ENCODE measurements at regions not wholly inside any gene's neighbourhood (a gene's known extent, or its start where the extent isn't known, plus 50 kb on each side); places are given as distances from the start of the nearest gene placed in this dataset.

DNA sequence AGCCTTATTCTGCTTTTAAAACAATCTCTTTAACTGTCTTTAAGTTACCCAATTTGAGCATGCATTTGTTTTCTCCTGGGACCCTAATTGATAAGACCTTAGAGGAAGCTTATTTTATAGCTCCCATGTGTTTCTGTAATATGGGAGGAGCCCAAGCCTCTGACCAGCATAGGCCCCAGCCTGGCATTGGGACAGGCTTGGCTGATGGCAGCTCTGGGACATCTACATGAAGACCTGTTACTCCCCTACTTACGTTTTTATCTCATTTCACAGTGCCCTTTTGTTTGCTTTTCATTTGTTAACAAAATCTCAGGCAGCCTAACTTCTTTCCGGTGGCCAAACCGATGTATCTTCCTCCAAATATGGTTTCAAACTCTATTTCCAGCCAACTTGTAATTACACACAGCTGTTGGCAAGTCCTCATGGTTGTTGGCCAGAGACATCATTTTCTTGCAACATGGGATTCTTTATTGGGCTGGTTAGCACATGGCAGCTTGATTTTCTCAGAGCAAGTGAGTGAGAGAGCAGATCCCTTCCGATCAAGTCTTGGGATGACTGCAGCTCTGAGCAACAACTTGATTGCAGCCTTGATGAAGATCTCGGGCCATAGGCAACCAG lies 1117.5 kb downstream of the AACS start:
- WGBS (ENCODE audit: insufficient coverage, low coverage, low lambda C conversion rate, missing lambda C conversion rate), result 81% methylated on average over 5 of the region's 5 CpGs
- Histone ChIP-seq H3K4me3 (no peak overlapping the region), H3K9me3 (no peaks in the 10 kb centered on the region), H3K4me1 (no peaks in the 10 kb centered on the region), H3K27ac (no peak overlapping the region), H3K27me3 (no peaks in the 10 kb centered on the region), H3K36me3 (no peaks in the 10 kb centered on the region)
- intact Hi-C loops (cut with DNase I), result no loop called here
- no peak for TF ChIP-seq POLR2A (IDR thresholded peaks at IDR 0.05)
- TF ChIP-seq, protein P1, sequence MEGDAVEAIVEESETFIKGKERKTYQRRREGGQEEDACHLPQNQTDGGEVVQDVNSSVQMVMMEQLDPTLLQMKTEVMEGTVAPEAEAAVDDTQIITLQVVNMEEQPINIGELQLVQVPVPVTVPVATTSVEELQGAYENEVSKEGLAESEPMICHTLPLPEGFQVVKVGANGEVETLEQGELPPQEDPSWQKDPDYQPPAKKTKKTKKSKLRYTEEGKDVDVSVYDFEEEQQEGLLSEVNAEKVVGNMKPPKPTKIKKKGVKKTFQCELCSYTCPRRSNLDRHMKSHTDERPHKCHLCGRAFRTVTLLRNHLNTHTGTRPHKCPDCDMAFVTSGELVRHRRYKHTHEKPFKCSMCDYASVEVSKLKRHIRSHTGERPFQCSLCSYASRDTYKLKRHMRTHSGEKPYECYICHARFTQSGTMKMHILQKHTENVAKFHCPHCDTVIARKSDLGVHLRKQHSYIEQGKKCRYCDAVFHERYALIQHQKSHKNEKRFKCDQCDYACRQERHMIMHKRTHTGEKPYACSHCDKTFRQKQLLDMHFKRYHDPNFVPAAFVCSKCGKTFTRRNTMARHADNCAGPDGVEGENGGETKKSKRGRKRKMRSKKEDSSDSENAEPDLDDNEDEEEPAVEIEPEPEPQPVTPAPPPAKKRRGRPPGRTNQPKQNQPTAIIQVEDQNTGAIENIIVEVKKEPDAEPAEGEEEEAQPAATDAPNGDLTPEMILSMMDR (IDR thresholded peaks at IDR 0.05), result no peak
- ATAC-seq, result no peak
- no peak for DNase-seq

- Histone ChIP-seq H3K9me3 (no peaks in the 10 kb centered on the region), H3K4me3 (no peak overlapping the region), H3K27me3 (no peaks in the 10 kb centered on the region), H3K4me1 (no peaks in the 10 kb centered on the region), H3K27ac (no peak overlapping the region), H3K36me3 (no peaks in the 10 kb centered on the region)
- TF ChIP-seq, protein P1 (IDR thresholded peaks at IDR 0.05), result no peak
- no peak for DNase-seq
- 50% methylated on average over 1 of the region's 1 CpG for WGBS (ENCODE audit: insufficient coverage, low coverage, low lambda C conversion rate, missing lambda C conversion rate)
- intact Hi-C loops (cut with DNase I), result no loop called here
- ATAC-seq, result no peak
Observed at GRCh38 chr12:126185025-126185424, 1119.8 kb downstream of the AACS start.

DNA sequence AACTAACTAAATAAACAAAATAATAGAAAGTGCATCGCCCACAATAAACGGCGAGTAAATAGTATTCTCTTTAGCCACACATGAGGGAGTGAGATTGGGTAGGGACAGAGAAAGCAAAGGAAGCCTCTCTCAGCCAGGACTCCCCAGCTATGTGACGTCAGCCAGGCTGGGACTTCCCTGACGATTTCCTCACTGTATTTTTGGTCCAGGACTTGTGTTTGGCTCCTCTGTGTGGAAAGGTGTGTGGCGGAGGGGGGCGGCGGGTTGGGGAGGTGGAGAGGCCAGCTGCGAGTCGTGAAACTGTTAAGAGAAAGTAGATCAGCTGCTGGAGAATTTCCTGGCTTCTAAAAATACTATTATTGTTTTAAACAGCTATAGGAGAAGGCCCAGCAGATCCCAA lies 1124.6 kb downstream of the AACS start:
- no peak overlapping the region for H3K27ac ChIP-seq
- ATAC-seq (no peak), DNase-seq (no peak)
- TF ChIP-seq, protein P1 (IDR thresholded peaks at IDR 0.05), result no peak
- no peak for TF ChIP-seq POLR2A (IDR thresholded peaks at IDR 0.05)
- H3K36me3 ChIP-seq, result no peaks in the 10 kb centered on the region
- H3K27me3 ChIP-seq, result peaks cover 0 to 16% of the 10 kb centered on the region in 2 donors
- H3K4me1 ChIP-seq, result no peaks in the 10 kb centered on the region
- no peak overlapping the region for H3K4me3 ChIP-seq
- intact Hi-C loops (cut with DNase I), result no loop called here
- no peaks in the 10 kb centered on the region for H3K9me3 ChIP-seq
- 60% methylated on average over 10 of the region's 10 CpGs for WGBS (ENCODE audit: insufficient coverage, low coverage, low lambda C conversion rate, missing lambda C conversion rate)

- H3K27me3 ChIP-seq, result peaks cover 0 to 16% of the 10 kb centered on the region in 2 donors
- H3K4me1 ChIP-seq, result no peaks in the 10 kb centered on the region
- H3K9me3 ChIP-seq, result no peaks in the 10 kb centered on the region
- no peak overlapping the region for H3K4me3 ChIP-seq
- 10% methylated on average over 23 of the region's 62 CpGs for WGBS (ENCODE audit: insufficient coverage, low coverage, low lambda C conversion rate, missing lambda C conversion rate)
- peak in 1 of 3 donors; percentile 24 for DNase-seq
- TF ChIP-seq, protein P1 (IDR thresholded peaks at IDR 0.05), result no peak
- TF ChIP-seq POLR2A (IDR thresholded peaks at IDR 0.05), result no peak
- peak in 3 of 4 donors; percentile 28 to 50 (median 49) for ATAC-seq
- H3K36me3 ChIP-seq, result no peaks in the 10 kb centered on the region
- intact Hi-C loops (cut with DNase I), result no loop called here
- no peak overlapping the region for H3K27ac ChIP-seq
Observed at GRCh38 chr12:126191031-126191891, 1126.0 kb downstream of the AACS start.
